Endothelial cell (in vitro differentiated cells): ENCODE measurements at regions not wholly inside any gene's neighbourhood (a gene's known extent, or its start where the extent isn't known, plus 50 kb on each side); places are given as distances from the start of the nearest gene placed in this dataset.

Experiments
- DNase-seq: peaks from one replicate; pipeline ENCODE4 v3.0.0; 2021; ENCODE audit warnings: low spot score
- H3K27ac Mint-ChIP-seq: one replicate; pipeline ENCODE4 v1.8.0; 2021; ENCODE audit warnings: mixed read lengths, inconsistent platforms; ENCODE audit not compliant: unreplicated experiment
- H3K27me3 Mint-ChIP-seq: one replicate; pipeline ENCODE4 v1.8.0; 2021; ENCODE audit warnings: mild to moderate bottlenecking, moderate library complexity, mixed read lengths, inconsistent platforms; ENCODE audit not compliant: unreplicated experiment
- H3K36me3 Mint-ChIP-seq: one replicate; pipeline ENCODE4 v1.8.0; 2021; ENCODE audit warnings: mild to moderate bottlenecking, low read depth, mixed read lengths, inconsistent platforms; ENCODE audit not compliant: unreplicated experiment
- H3K4me1 Mint-ChIP-seq: one replicate; pipeline ENCODE4 v1.8.0; 2021; ENCODE audit warnings: mild to moderate bottlenecking, mixed read lengths, inconsistent platforms; ENCODE audit not compliant: unreplicated experiment
- H3K4me3 Mint-ChIP-seq: one replicate; pipeline ENCODE4 v1.8.0; 2021; ENCODE audit warnings: mild to moderate bottlenecking, mixed read lengths, inconsistent platforms; ENCODE audit not compliant: unreplicated experiment
- H3K9me3 Mint-ChIP-seq: one replicate; pipeline ENCODE4 v1.8.0; 2021; ENCODE audit warnings: mixed read lengths, inconsistent platforms; ENCODE audit not compliant: unreplicated experiment
- CTCF ChIP-seq: fragments of 200-600 bp; sonication (generic); IDR thresholded peaks from one replicate; pipeline ENCODE4 v1.5.0; 2021; ENCODE audit warnings: antibody characterized with exemption; ENCODE audit not compliant: unreplicated experiment

GRCh38 chr13:47420568-47420967, 523.7 kb upstream of the HTR2A start:
- no peak for DNase-seq
- Mint-ChIP-seq H3K4me3 (no peak overlapping the region), H3K27me3 (no peaks in the 10 kb centered on the region), H3K4me1 (no peaks in the 10 kb centered on the region), H3K36me3 (no peaks in the 10 kb centered on the region), H3K9me3 (no peaks in the 10 kb centered on the region), H3K27ac (no peak overlapping the region)
- no peak for TF ChIP-seq CTCF

DNA sequence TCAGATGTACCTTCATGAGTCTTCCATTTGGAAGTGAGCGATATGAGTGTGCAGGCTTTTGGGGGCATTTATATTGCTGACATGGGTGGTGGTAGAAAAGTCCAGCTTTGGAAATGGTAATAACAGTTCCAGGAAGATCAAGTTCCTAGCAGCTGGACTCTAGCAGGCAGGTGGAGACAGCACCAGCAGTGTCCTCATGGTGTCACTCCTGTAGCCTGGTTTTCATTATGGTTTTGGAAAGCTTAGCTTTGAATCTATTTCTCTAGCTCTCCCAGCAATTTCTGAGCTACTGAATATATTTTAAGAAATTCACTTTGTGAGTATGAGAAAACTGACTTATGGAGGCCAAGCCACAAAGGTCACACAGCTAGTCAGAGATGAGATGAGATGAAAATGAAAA, 523.2 kb upstream of the HTR2A start:
- Mint-ChIP-seq H3K27me3 (no peaks in the 10 kb centered on the region), H3K27ac (no peak overlapping the region), H3K4me3 (no peak overlapping the region)

DNA sequence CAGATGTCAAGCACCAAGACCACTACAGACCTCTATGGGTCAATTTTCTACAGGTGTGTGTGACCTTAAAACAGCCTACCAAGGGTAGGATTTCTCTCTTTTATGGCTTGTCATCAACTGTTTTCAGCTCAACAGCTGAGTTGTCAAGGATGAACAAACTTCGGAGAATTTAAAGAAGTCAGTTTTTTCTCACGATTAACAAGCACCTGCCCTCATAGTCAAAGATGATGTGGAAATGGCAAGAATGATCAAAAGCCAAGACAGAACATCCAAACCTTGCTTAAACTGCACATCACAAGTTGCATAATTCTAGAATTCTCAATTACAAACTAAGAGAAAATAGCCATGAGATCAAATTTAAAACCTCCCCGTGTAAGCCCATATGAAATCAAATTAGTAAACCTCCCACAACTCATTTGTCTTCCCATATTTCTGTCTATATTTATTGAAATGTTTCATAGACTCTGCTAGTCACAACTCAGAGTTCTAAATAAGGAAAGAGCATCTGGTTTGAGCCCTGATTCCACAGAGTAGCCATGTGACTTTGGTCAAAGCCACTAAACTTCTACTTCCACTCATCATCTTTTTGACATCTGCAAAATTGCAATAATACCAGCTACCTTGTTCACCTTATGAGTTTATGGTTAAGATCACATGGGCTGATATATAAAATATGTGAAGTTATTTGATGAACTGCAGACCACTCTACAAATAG, 521.5 kb upstream of the HTR2A start:
- Mint-ChIP-seq H3K27ac (no peak overlapping the region), H3K4me3 (no peak overlapping the region), H3K4me1 (no peaks in the 10 kb centered on the region), H3K36me3 (no peaks in the 10 kb centered on the region), H3K27me3 (peaks cover 1% of the 10 kb centered on the region), H3K9me3 (no peaks in the 10 kb centered on the region)
- no peak for DNase-seq
- no peak for TF ChIP-seq CTCF

More for the DNA sequence above, 523.2 kb upstream of the HTR2A start:
- no peak for TF ChIP-seq CTCF
- Mint-ChIP-seq H3K4me1 (no peaks in the 10 kb centered on the region), H3K36me3 (no peaks in the 10 kb centered on the region), H3K9me3 (no peaks in the 10 kb centered on the region)
- DNase-seq: no peak

DNA sequence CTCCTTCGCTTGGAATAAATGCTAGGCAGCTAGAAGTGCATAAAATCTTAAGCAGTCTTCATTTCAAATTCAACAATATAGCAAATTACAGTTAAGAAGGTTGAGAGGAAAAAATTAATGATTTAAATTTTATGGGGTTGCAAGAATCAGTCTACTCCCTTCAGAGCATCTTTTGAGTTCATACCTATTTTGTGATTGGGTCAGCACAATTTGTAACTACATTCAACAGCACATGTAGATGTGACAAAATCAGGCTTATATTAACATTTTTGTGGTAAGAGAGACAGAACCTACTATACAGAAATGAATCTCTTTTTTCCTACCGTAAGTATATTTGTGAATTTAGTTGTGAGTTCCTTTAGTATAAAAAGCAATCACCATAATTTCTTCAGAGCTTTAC, 520.6 kb upstream of the HTR2A start:
- TF ChIP-seq CTCF: no peak
- H3K36me3 Mint-ChIP-seq: no peaks in the 10 kb centered on the region
- no peaks in the 10 kb centered on the region for H3K9me3 Mint-ChIP-seq
- DNase-seq: no peak
- no peak overlapping the region for H3K27ac Mint-ChIP-seq
- peaks cover 1% of the 10 kb centered on the region for H3K27me3 Mint-ChIP-seq
- no peaks in the 10 kb centered on the region for H3K4me1 Mint-ChIP-seq
- no peak overlapping the region for H3K4me3 Mint-ChIP-seq

- no peak for TF ChIP-seq CTCF
- no peak overlapping the region for H3K4me3 Mint-ChIP-seq
- H3K36me3 Mint-ChIP-seq: no peaks in the 10 kb centered on the region
- peaks cover 1% of the 10 kb centered on the region for H3K27me3 Mint-ChIP-seq
- DNase-seq: no peak
- H3K9me3 Mint-ChIP-seq: no peaks in the 10 kb centered on the region
- H3K4me1 Mint-ChIP-seq: no peaks in the 10 kb centered on the region
- no peak overlapping the region for H3K27ac Mint-ChIP-seq
Observed at GRCh38 chr13:47415048-47415447, 518.2 kb upstream of the HTR2A start.
